ENCODE measurements at regions not wholly inside any gene's neighbourhood (a gene's known extent, or its start where the extent isn't known, plus 50 kb on each side); places are given as distances from the start of the nearest gene placed in this dataset.
"Not testable (repeated sequence)": the region's sequence is repeated elsewhere in the genome, so short reads cannot be mapped to it uniquely, and the experiment has no call there.

GRCh38 chr5:176018598-176018997 lies 50.5 kb upstream of the THOC3 start:
- not testable (repeated sequence) for DNase-seq

GRCh38 chr5:176020852-176021251 lies 52.7 kb upstream of the THOC3 start:
- DNase-seq, result not testable (repeated sequence)

- DNase-seq, result not testable (repeated sequence)
Observed at GRCh38 chr5:176023535-176023934, 55.4 kb upstream of the THOC3 start.

- DNase-seq, result not testable (repeated sequence)
Observed at GRCh38 chr5:176029445-176029844, 61.3 kb upstream of the THOC3 start.

GRCh38 chr5:176030361-176031117 lies 62.4 kb upstream of the THOC3 start:
- not testable (repeated sequence) for DNase-seq

- not testable (repeated sequence) for DNase-seq
Observed at GRCh38 chr5:176031118-176031510, 63.0 kb upstream of the THOC3 start.

- DNase-seq, result not testable (repeated sequence)
Observed at GRCh38 chr5:176033186-176033585, 65.1 kb upstream of the THOC3 start.

- not testable (repeated sequence) for DNase-seq
Observed at GRCh38 chr5:176034407-176035200, 66.5 kb upstream of the THOC3 start.

- DNase-seq, result not testable (repeated sequence)
Observed at GRCh38 chr5:176035201-176035530, 67.1 kb upstream of the THOC3 start.

GRCh38 chr5:176035816-176036308 lies 67.7 kb upstream of the THOC3 start:
- DNase-seq, result not testable (repeated sequence)

GRCh38 chr5:176036391-176036790 lies 68.3 kb upstream of the THOC3 start:
- DNase-seq, result not testable (repeated sequence)

- DNase-seq, result not testable (repeated sequence)
Observed at GRCh38 chr5:176037190-176037589, 69.1 kb upstream of the THOC3 start.

- DNase-seq, result not testable (repeated sequence)
Observed at GRCh38 chr5:176040105-176040801, 72.1 kb upstream of the THOC3 start.

- not testable (repeated sequence) for DNase-seq
Observed at GRCh38 chr5:176041248-176041994, 73.3 kb upstream of the THOC3 start.

GRCh38 chr5:176042020-176042658 lies 74.0 kb upstream of the THOC3 start:
- not testable (repeated sequence) for DNase-seq

GRCh38 chr5:176043252-176043829 lies 75.2 kb upstream of the THOC3 start:
- DNase-seq, result not testable (repeated sequence)

- not testable (repeated sequence) for DNase-seq
Observed at GRCh38 chr5:176043986-176044385, 75.9 kb upstream of the THOC3 start.

- not testable (repeated sequence) for DNase-seq
Observed at GRCh38 chr5:176044431-176044830, 76.3 kb upstream of the THOC3 start.

GRCh38 chr5:176045442-176045841 lies 77.3 kb upstream of the THOC3 start:
- not testable (repeated sequence) for DNase-seq

- not testable (repeated sequence) for DNase-seq
Observed at GRCh38 chr5:176048671-176049070, 80.6 kb upstream of the THOC3 start.

GRCh38 chr5:176060472-176061268 lies 92.6 kb upstream of the THOC3 start:
- not testable (repeated sequence) for DNase-seq

Measured in DMS 273 treated with DMSO at 0.1 percent for 48 hours (cell line).